BE2C (cell line): ENCODE measurements at regions not wholly inside any gene's neighbourhood (a gene's known extent, or its start where the extent isn't known, plus 50 kb on each side); places are given as distances from the start of the nearest gene placed in this dataset.

ENCODE experiments used
- DNase-seq: peaks from one replicate; pipeline ENCODE4 v3.0.0-alpha.2; 2020
- H3K27me3 ChIP-seq: fragments of 250-450 bp; sonication (Bioruptor Pico); 2 replicates; pipeline ENCODE4 v1.5.1; 2020; ENCODE audit warnings: mild to moderate bottlenecking
- H3K36me3 ChIP-seq: fragments of 250-450 bp; sonication (Bioruptor Pico); 2 replicates; pipeline ENCODE4 v1.5.1; 2020; ENCODE audit warnings: mild to moderate bottlenecking
- H3K4me1 ChIP-seq: fragments of 250-450 bp; sonication (Bioruptor Pico); 2 replicates; pipeline ENCODE4 v1.5.1; 2020
- H3K4me3 ChIP-seq: 2 replicates; pipeline ENCODE4 v1.5.1; 2011; ENCODE audit warnings: low read depth, low read length
- H3K9me3 ChIP-seq: fragments of 250-450 bp; sonication (Bioruptor Pico); 2 replicates; pipeline ENCODE4 v1.5.1; 2020
- CTCF ChIP-seq: IDR thresholded peaks from 2 replicates; pipeline ENCODE4 v1.5.1; 2012; ENCODE audit warnings: mild to moderate bottlenecking, low read depth, low read length

- no peaks in the 10 kb centered on the region for H3K27me3 ChIP-seq
- H3K9me3 ChIP-seq = no peaks in the 10 kb centered on the region; the same call in 1 of the 2 replicates
- no peaks in the 10 kb centered on the region for H3K36me3 ChIP-seq
- no peak for TF ChIP-seq CTCF
- peaks cover 14% of the 10 kb centered on the region for H3K4me1 ChIP-seq
- no peak for DNase-seq
- H3K4me3 ChIP-seq = no peak overlapping the region
Measured at GRCh38 chr7:110519851-110520250, 571.1 kb upstream of the LRRN3 start.

GRCh38 chr7:110521357-110521911 is 569.5 kb upstream of the LRRN3 start:
- no peak for TF ChIP-seq CTCF
- Histone ChIP-seq H3K4me1 (peaks cover 11% of the 10 kb centered on the region), H3K36me3 (no peaks in the 10 kb centered on the region), H3K9me3 (no peaks in the 10 kb centered on the region; the same call in 1 of the 2 replicates), H3K4me3 (no peak overlapping the region), H3K27me3 (no peaks in the 10 kb centered on the region)
- DNase-seq = no peak

GRCh38 chr7:110522061-110522760 is 568.7 kb upstream of the LRRN3 start:
- DNase-seq = no peak
- Histone ChIP-seq H3K4me3 (no peak overlapping the region), H3K27me3 (no peaks in the 10 kb centered on the region), H3K4me1 (peaks cover 11% of the 10 kb centered on the region), H3K36me3 (no peaks in the 10 kb centered on the region), H3K9me3 (no peaks in the 10 kb centered on the region; the same call in 1 of the 2 replicates)
- TF ChIP-seq CTCF = no peak

- no peak overlapping the region for H3K4me3 ChIP-seq
- no peaks in the 10 kb centered on the region for H3K36me3 ChIP-seq
- no peaks in the 10 kb centered on the region for H3K27me3 ChIP-seq
- no peak for DNase-seq
- no peak for TF ChIP-seq CTCF
- no peaks in the 10 kb centered on the region; the same call in 1 of the 2 replicates for H3K9me3 ChIP-seq
- H3K4me1 ChIP-seq = peaks cover 11% of the 10 kb centered on the region
Measured at GRCh38 chr7:110522761-110523200, 568.1 kb upstream of the LRRN3 start.

- H3K36me3 ChIP-seq = no peaks in the 10 kb centered on the region
- H3K27me3 ChIP-seq = no peaks in the 10 kb centered on the region
- H3K4me1 ChIP-seq = peaks cover 9% of the 10 kb centered on the region
- no peak overlapping the region for H3K4me3 ChIP-seq
- no peaks in the 10 kb centered on the region for H3K9me3 ChIP-seq
- no peak for DNase-seq
- TF ChIP-seq CTCF = no peak
Measured at GRCh38 chr7:110529175-110529574, 561.8 kb upstream of the LRRN3 start.

- Histone ChIP-seq H3K27me3 (no peaks in the 10 kb centered on the region), H3K9me3 (no peaks in the 10 kb centered on the region), H3K4me1 (peaks cover 13% of the 10 kb centered on the region), H3K36me3 (no peaks in the 10 kb centered on the region), H3K4me3 (no peak overlapping the region)
- DNase-seq = no peak
- TF ChIP-seq CTCF = no peak
Measured at GRCh38 chr7:110531186-110531585, 559.7 kb upstream of the LRRN3 start.
